NT2/D1 (cell line): ENCODE measurements at regions not wholly inside any gene's neighbourhood (a gene's known extent, or its start where the extent isn't known, plus 50 kb on each side); places are given as distances from the start of the nearest gene placed in this dataset.
"Not testable (repeated sequence)": the region's sequence is repeated elsewhere in the genome, so short reads cannot be mapped to it uniquely, and the experiment has no call there.

Experiments
- SUZ12 ChIP-seq: IDR thresholded peaks from 2 replicates; pipeline ENCODE4 v1.6.1; 2011; ENCODE audit not compliant: insufficient read length, insufficient read depth; ENCODE audit errors: extremely low read depth
- ZNF274 ChIP-seq: IDR thresholded peaks from 2 replicates; pipeline ENCODE4 v1.6.1; 2011; ENCODE audit warnings: mild to moderate bottlenecking, low read depth, low read length

DNA sequence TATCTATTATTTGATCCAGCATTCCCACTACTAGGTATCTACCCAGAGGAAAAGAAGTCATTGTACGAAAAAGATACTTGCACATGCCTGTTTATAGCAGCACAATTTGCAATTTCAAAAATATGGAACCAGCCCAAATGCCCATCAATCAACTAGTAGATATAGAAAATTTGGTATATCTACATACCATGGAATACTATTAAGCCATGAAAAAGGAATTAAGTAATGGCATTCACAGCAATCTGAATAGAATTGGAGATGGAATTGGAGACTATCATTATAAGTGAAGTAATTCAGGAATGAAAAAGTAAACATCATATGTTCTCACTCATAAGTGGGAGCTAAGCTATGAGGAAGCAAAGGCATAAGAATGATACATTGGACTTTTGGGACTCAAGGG lies 177.2 kb upstream of the TAS2R1 start:
- TF ChIP-seq SUZ12, ZNF274: not testable (repeated sequence)
